Inflammatory macrophage (primary cell): ENCODE measurements at regions not wholly inside any gene's neighbourhood (a gene's known extent, or its start where the extent isn't known, plus 50 kb on each side); places are given as distances from the start of the nearest gene placed in this dataset.
"Not testable (repeated sequence)": the region's sequence is repeated elsewhere in the genome, so short reads cannot be mapped to it uniquely, and the experiment has no call there.

Experiments
- DNase-seq, 2 donors: peaks; one replicate each; pipeline ENCODE4 v3.0.0-alpha.2; 2020 to 2022

DNA sequence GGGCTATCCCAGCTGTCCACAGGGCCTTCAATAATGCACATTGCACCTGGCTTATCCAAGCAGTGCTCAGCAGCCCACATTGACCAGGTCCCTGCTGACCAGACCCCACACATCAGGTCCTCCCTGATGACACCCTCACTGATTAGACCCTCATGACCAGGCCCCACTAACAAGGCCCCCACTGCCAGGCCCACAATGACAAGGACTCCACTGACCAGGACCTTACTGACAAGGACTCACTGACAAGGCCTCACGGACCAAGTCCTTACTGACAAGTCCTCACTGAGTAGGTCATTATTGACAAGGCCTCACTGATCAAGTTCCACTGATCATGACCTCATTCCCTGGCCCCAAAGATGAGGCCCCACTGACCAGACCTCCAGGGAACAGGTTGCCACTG, 3837.8 kb upstream of the OR11H1 start:
- DNase-seq = not testable (repeated sequence)

DNA sequence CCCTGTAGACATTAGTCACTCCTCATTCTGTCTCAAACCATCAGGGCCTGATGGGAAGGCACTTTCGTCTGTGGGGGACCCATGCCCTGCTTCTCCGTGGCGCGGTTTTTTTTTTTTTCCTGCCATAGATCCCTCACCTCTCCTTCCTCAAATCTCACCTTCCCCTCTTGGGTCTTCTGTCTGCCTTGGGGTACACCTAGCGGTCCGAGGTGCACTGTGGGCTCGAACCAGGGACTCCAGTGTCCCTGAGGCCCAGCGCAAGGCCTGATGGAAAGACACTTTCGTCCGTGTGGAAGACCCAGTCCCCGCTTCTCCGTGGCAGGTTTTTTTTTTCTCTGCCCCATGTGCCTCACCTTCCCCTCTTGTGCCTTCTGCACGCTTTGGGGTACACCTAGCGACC, 3824.4 kb upstream of the OR11H1 start:
- DNase-seq = peak in 1 of 2 donors; percentile 0

DNA sequence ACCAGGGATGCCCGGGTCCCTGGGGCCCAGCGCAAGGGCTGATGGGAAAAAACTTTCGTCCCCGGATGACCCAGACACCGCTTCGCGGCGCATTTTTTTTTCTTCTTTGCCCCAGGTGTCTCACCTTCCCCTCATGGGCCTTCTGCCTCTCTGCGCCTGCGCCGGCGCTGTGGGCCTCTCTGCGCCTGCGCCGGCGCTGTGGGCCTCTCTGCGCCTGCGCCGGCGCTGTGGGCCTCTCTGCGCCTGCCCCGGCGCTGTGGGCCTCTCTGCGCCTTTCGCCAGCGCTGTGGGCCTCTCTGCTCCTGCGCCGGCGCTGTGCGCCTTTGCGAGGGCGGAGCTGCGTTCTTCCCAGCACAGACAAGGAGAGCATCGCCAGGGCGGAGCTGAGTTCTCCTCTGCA, 3821.2 kb upstream of the OR11H1 start:
- DNase-seq = not testable (repeated sequence)
